B cell (primary cell): ENCODE measurements at regions not wholly inside any gene's neighbourhood (a gene's known extent, or its start where the extent isn't known, plus 50 kb on each side); places are given as distances from the start of the nearest gene placed in this dataset.
"Not testable (repeated sequence)": the region's sequence is repeated elsewhere in the genome, so short reads cannot be mapped to it uniquely, and the experiment has no call there.

ENCODE experiments used
- ATAC-seq: fragments of 200-7000 bp; cut with Tn5 transposase; one replicate; pipeline ENCODE4 v1.10.0; 2021; ENCODE audit warnings: low read depth, mild to moderate bottlenecking, moderate number of reproducible peaks, moderate library complexity
- CTCF ChIA-PET: fragments of 350-600 bp; sonication (Branson Sonifier 250); formaldehyde crosslinking; loops from one replicate; lab custom pipeline; 2021; ENCODE audit warnings: antibody characterized with exemption, inconsistent platforms; lab: Charles Lee
- POLR2A ChIA-PET: fragments of 350-600 bp; sonication (Branson Sonifier 250); formaldehyde crosslinking; loops from one replicate; lab custom pipeline; 2021; ENCODE audit warnings: antibody characterized with exemption; lab: Charles Lee
- DNase-seq: peaks from one replicate; pipeline ENCODE4 v3.0.0; 2013
- H2AFZ ChIP-seq: 2 replicates; pipeline ENCODE4 v1.6.1; 2012; ENCODE audit warnings: mild to moderate bottlenecking, low read depth, low read length; ENCODE audit not compliant: insufficient read depth, poor library complexity, severe bottlenecking
- H3K27ac ChIP-seq, 2 donors: 1 replicate in 1 of 2; 2 replicates in 1 of 2; pipeline ENCODE4 v1.5.1; 2012 to 2013; ENCODE audit warnings: low read length in 2 of 2, mild to moderate bottlenecking in 2 of 2, moderate library complexity in 1 of 2
- H3K27me3 ChIP-seq, 4 experiments: fragments of 200-600 bp in 1 of 4; sonication (generic) in 1 of 4; replicated peaks in 1 of 4; 1 replicate in 2 of 4; 2 replicates in 2 of 4; pipeline versions ENCODE4 v1.6.1 to v1.7.0; 2013 to 2016; ENCODE audit warnings: low read length in 3 of 4, mild to moderate bottlenecking in 2 of 4, mixed read lengths in 1 of 4, moderate library complexity in 1 of 4; ENCODE audit not compliant: insufficient read depth in 4 of 4, control insufficient read depth in 3 of 4; ENCODE audit errors: control extremely low read depth in 1 of 4
- H3K36me3 ChIP-seq, 2 experiments: replicated peaks in 1 of 2; 1 replicate in 1 of 2; 2 replicates in 1 of 2; pipeline versions ENCODE4 v1.6.1 to v1.7.1; 2013; ENCODE audit warnings: low read length in 1 of 2; ENCODE audit not compliant: insufficient read depth in 2 of 2, control insufficient read depth in 1 of 2; ENCODE audit errors: control extremely low read depth in 1 of 2, extremely low read depth in 1 of 2
- H3K4me1 ChIP-seq, 2 donors: fragments of 200-600 bp in 1 of 2; sonication (generic) in 1 of 2; 1 replicate in 1 of 2; 2 replicates in 1 of 2; pipeline versions ENCODE4 v1.5.1 to v1.6.1; 2013 to 2017; ENCODE audit warnings: low read length in 2 of 2; ENCODE audit not compliant: control insufficient read depth in 2 of 2, insufficient read depth in 2 of 2
- H3K4me2 ChIP-seq: replicated peaks from 2 replicates; pipeline ENCODE3; 2012; ENCODE audit warnings: mild to moderate bottlenecking, low read depth, low read length; ENCODE audit not compliant: poor library complexity, severe bottlenecking
- H3K4me3 ChIP-seq, 5 experiments: fragments of 200-600 bp in 1 of 5; sonication (generic) in 1 of 5; 1 replicate in 3 of 5; 2 replicates in 2 of 5; pipeline versions ENCODE4 v1.5.1 to v1.7.0; 2011 to 2016; ENCODE audit warnings: low read length in 4 of 5, mild to moderate bottlenecking in 4 of 5, low read depth in 2 of 5, control low read depth in 1 of 5, moderate library complexity in 1 of 5; ENCODE audit not compliant: insufficient read depth in 1 of 5; ENCODE audit errors: control extremely low read depth in 1 of 5, extremely low read depth in 1 of 5
- H3K79me2 ChIP-seq: fragments of 200-600 bp; sonication (generic); one replicate; pipeline ENCODE4 v1.6.0; 2016; ENCODE audit warnings: low read length; ENCODE audit not compliant: control insufficient read depth, insufficient read depth
- H3K9ac ChIP-seq: fragments of 200-600 bp; sonication (generic); 2 replicates; pipeline ENCODE4 v1.6.1; 2017; ENCODE audit warnings: mild to moderate bottlenecking, low read length, moderate library complexity
- H3K9me3 ChIP-seq, 3 donors: one replicate each; pipeline versions ENCODE4 v1.6.1 to v1.7.1; 2013; ENCODE audit warnings: low read length in 2 of 3; ENCODE audit not compliant: control insufficient read depth in 2 of 3, insufficient read depth in 1 of 3; ENCODE audit errors: control extremely low read depth in 1 of 3
- H4K20me1 ChIP-seq: 2 replicates; pipeline ENCODE4 v1.6.0; 2012; ENCODE audit warnings: mild to moderate bottlenecking, low read length; ENCODE audit not compliant: insufficient read depth, control insufficient read depth, poor library complexity, severe bottlenecking
- H3K27ac Mint-ChIP-seq: one replicate; pipeline ENCODE4 v1.8.0; 2021; ENCODE audit warnings: mixed read lengths
- H3K27me3 Mint-ChIP-seq: one replicate; pipeline ENCODE4 v1.8.0; 2021; ENCODE audit warnings: mixed read lengths
- H3K4me1 Mint-ChIP-seq: one replicate; pipeline ENCODE4 v1.8.0; 2021; ENCODE audit warnings: mixed read lengths
- H3K4me3 Mint-ChIP-seq: one replicate; pipeline ENCODE4 v1.8.0; 2021; ENCODE audit warnings: mixed read lengths
- H3K9me3 Mint-ChIP-seq: one replicate; pipeline ENCODE4 v1.8.0; 2022; ENCODE audit warnings: mixed read lengths; ENCODE audit not compliant: insufficient read depth
- EZH2 ChIP-seq: IDR thresholded peaks from 2 replicates; pipeline ENCODE4 v1.6.1; 2012; ENCODE audit warnings: borderline replicate concordance, low read depth, mild to moderate bottlenecking, moderate library complexity, low read length; ENCODE audit not compliant: insufficient read depth, poor library complexity, severe bottlenecking
- WGBS: methylation state at CpG from one replicate; pipeline ENCODE4 v1.1.5; 2013; ENCODE audit warnings: missing lambda C conversion rate; ENCODE audit not compliant: insufficient coverage; 5-methylcytosine and 5-hydroxymethylcytosine counted together
- intact Hi-C: fragments of 100-400 bp; cut with micrococcal nuclease; formaldehyde crosslinking; loops from one replicate; pipeline ENCODE4 v1.10.0; 2022
- TF ChIP-seq, protein P1 (sequence below): fragments of 200-600 bp; IDR thresholded peaks from one replicate; pipeline ENCODE4 v1.8.0; 2022; ENCODE audit warnings: antibody characterized with exemption, mild to moderate bottlenecking

DNA sequence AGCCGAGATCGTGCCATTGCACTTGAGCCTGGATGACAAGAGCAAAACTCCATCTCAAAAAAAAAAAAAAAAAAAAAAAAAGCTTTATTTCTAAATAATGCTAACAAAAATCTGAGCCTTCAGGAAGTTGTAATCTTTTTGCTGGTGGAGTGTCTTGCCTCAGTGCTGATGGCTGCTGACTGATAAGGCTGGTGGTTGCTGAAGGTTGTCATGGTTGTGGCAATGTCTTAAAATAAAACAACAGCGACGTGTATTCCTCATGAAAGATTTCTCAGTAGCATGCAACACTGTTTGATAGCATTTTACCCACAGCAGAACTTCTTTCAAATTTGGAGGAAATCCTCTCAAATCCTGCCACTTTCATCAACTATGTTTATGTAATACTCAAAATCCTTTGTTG is 77.4 kb upstream of the PTPRG start:
- Histone ChIP-seq H3K27ac (no peak overlapping the region), H3K79me2 (no peaks in the 10 kb centered on the region), H3K36me3 (no peaks in the 10 kb centered on the region), H4K20me1 (no peaks in the 10 kb centered on the region), H3K9me3 (peaks cover 0 to 1% (median 0%) of the 10 kb centered on the region in 3 donors), H3K4me2 (no peak overlapping the region), H3K9ac (no peak overlapping the region), H2AFZ (no peak overlapping the region), H3K4me3 (no peak overlapping the region), H3K27me3 (no peaks in the 10 kb centered on the region), H3K4me1 (no peaks in the 10 kb centered on the region)
- Mint-ChIP-seq H3K4me3 (no peak overlapping the region), H3K9me3 (no peaks in the 10 kb centered on the region), H3K4me1 (no peaks in the 10 kb centered on the region), H3K27ac (no peak overlapping the region), H3K27me3 (peaks cover 3% of the 10 kb centered on the region)
- ChIA-PET CTCF (no interaction called here), POLR2A (no interaction called here)
- no peak for DNase-seq
- no peak for ATAC-seq
- TF ChIP-seq, protein P1, sequence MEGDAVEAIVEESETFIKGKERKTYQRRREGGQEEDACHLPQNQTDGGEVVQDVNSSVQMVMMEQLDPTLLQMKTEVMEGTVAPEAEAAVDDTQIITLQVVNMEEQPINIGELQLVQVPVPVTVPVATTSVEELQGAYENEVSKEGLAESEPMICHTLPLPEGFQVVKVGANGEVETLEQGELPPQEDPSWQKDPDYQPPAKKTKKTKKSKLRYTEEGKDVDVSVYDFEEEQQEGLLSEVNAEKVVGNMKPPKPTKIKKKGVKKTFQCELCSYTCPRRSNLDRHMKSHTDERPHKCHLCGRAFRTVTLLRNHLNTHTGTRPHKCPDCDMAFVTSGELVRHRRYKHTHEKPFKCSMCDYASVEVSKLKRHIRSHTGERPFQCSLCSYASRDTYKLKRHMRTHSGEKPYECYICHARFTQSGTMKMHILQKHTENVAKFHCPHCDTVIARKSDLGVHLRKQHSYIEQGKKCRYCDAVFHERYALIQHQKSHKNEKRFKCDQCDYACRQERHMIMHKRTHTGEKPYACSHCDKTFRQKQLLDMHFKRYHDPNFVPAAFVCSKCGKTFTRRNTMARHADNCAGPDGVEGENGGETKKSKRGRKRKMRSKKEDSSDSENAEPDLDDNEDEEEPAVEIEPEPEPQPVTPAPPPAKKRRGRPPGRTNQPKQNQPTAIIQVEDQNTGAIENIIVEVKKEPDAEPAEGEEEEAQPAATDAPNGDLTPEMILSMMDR: no peak
- no peak for TF ChIP-seq EZH2
- WGBS: no CpG with 5 or more reads among the region's 4 CpGs
- intact Hi-C loops: no loop called here

DNA sequence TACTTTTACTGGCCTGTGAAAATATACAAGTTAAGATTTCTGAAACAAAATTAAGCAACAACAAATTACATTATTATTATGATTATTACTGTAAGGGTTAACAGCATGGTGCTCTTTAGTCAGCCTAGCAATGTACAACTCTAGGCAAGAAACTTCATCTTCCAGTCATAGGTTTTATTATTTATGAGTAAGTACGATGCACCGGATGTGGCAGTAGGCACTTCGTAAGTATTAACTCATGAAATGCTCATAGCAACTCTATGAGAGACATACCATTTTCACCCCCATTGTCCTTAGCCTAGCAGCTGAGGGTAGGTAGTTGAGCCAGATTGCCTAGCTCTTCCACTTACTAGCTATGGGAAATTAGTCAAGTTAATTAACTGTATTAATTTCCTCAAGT is 68.0 kb upstream of the PTPRG start:
- intact Hi-C loops: no loop called here
- Mint-ChIP-seq H3K4me3 (no peak overlapping the region), H3K27ac (no peak overlapping the region), H3K9me3 (no peaks in the 10 kb centered on the region), H3K27me3 (no peaks in the 10 kb centered on the region), H3K4me1 (no peaks in the 10 kb centered on the region)
- Histone ChIP-seq H3K4me1 (no peaks in the 10 kb centered on the region), H3K9me3 (no peaks in the 10 kb centered on the region), H2AFZ (no peak overlapping the region), H3K36me3 (no peaks in the 10 kb centered on the region), H3K9ac (no peak overlapping the region), H3K27me3 (no peaks in the 10 kb centered on the region), H4K20me1 (no peaks in the 10 kb centered on the region), H3K4me2 (no peak overlapping the region), H3K4me3 (no peak overlapping the region), H3K27ac (no peak overlapping the region), H3K79me2 (no peaks in the 10 kb centered on the region)
- CTCF ChIA-PET: no interaction called here
- TF ChIP-seq EZH2: no peak
- TF ChIP-seq, protein P1: no peak
- POLR2A ChIA-PET: interaction anchor here (0.6 kb wide), 1 partner anchor 11 kb away, joined by 3 read pairs; no protein-coding TSS in a partner anchor
- WGBS: no CpG with 5 or more reads among the region's 3 CpGs
- ATAC-seq: no peak
- DNase-seq: no peak

DNA sequence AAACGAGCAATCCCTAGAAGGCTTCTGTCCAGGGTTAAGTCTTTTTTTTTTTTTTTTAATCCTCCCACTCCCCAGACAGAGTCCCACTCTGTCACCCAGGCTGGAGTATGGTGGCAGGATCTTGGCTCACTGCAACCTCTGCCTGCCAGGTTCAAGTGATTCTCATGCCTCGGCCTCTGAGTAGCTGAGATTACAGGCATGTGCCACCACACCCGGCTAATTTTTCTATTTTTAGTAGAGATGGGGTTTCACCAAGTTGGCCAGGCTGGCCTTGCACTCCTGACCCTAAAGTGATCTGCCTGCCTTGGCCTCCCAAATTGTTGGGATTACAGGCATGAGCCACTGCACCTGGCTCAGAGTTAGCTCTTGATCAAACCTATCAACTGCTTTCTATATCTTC is 67.1 kb upstream of the PTPRG start:
- H3K4me2 ChIP-seq, H3K4me1 Mint-ChIP-seq, H3K9me3 Mint-ChIP-seq, H3K79me2 ChIP-seq, CTCF ChIA-PET, ATAC-seq, H2AFZ ChIP-seq, H3K4me3 Mint-ChIP-seq, POLR2A ChIA-PET, H3K27me3 Mint-ChIP-seq, H3K9ac ChIP-seq, H3K4me1 ChIP-seq, H3K27me3 ChIP-seq, H3K27ac ChIP-seq, H3K4me3 ChIP-seq, DNase-seq, H3K9me3 ChIP-seq, intact Hi-C loops, H3K27ac Mint-ChIP-seq, H3K36me3 ChIP-seq, H4K20me1 ChIP-seq: not testable (repeated sequence)
- WGBS: 83% methylated on average over 1 of the region's 3 CpGs
